SK-N-SH treated with all-trans-retinoic acid at 6 μM for 48 hours (cell line): ENCODE measurements at regions not wholly inside any gene's neighbourhood (a gene's known extent, or its start where the extent isn't known, plus 50 kb on each side); places are given as distances from the start of the nearest gene placed in this dataset.

ENCODE experiments used
- ATAC-seq: fragments of 200-7000 bp; cut with Tn5 transposase; 3 replicates; pipeline ENCODE4 v1.9.1; 2020; ENCODE audit warnings: mild to moderate bottlenecking, moderate library complexity
- ARNTL ChIP-seq: fragments of 450-650 bp; formaldehyde crosslinking; IDR thresholded peaks from 2 replicates; pipeline ENCODE4 v1.5.0; 2020; ENCODE audit warnings: low read depth, mild to moderate bottlenecking, moderate library complexity, borderline replicate concordance
- BACH2 ChIP-seq: fragments of 250-450 bp; sonication (Bioruptor Pico); IDR thresholded peaks from 2 replicates; pipeline ENCODE4 v1.9.0; 2021; ENCODE audit warnings: mild to moderate bottlenecking, borderline replicate concordance
- CREB5 ChIP-seq: fragments of 250-450 bp; sonication (Bioruptor Pico); IDR thresholded peaks from 2 replicates; pipeline ENCODE4 v1.5.1; 2020; ENCODE audit warnings: low read depth, mild to moderate bottlenecking, moderate library complexity
- CSRNP3 ChIP-seq: fragments of 250-450 bp; sonication (Bioruptor Pico); IDR thresholded peaks from 2 replicates; pipeline ENCODE4 v1.5.1; 2021; ENCODE audit warnings: mild to moderate bottlenecking, moderate library complexity
- ESRRG ChIP-seq: fragments of 250-450 bp; sonication (Bioruptor Pico); IDR thresholded peaks from 2 replicates; pipeline ENCODE4 v1.6.1; 2021; ENCODE audit warnings: mild to moderate bottlenecking
- GLIS3 ChIP-seq: fragments of 250-450 bp; sonication (Bioruptor Pico); IDR thresholded peaks from 2 replicates; pipeline ENCODE4 v1.5.0; 2020; ENCODE audit warnings: mild to moderate bottlenecking, moderate library complexity
- ISL1 ChIP-seq: fragments of 250-450 bp; sonication (Bioruptor Pico); IDR thresholded peaks from 2 replicates; pipeline ENCODE4 v2.1.2; 2022; ENCODE audit warnings: mild to moderate bottlenecking, moderate library complexity
- PATZ1 ChIP-seq: fragments of 250-450 bp; sonication (Bioruptor Pico); IDR thresholded peaks from 2 replicates; pipeline ENCODE4 v1.8.0; 2020; ENCODE audit warnings: mild to moderate bottlenecking, moderate library complexity, borderline replicate concordance
- POU6F1 ChIP-seq: fragments of 250-450 bp; sonication (Bioruptor Pico); IDR thresholded peaks from 2 replicates; pipeline ENCODE4 v1.8.0; 2021; ENCODE audit warnings: low read depth, mild to moderate bottlenecking, moderate library complexity, borderline replicate concordance
- PPARA ChIP-seq: fragments of 250-450 bp; sonication (Bioruptor Pico); IDR thresholded peaks from 2 replicates; pipeline ENCODE4 v1.5.0; 2020; ENCODE audit warnings: mild to moderate bottlenecking, borderline replicate concordance
- RARB ChIP-seq: fragments of 250-450 bp; sonication (Bioruptor Pico); IDR thresholded peaks from 2 replicates; pipeline ENCODE4 v1.8.0; 2021; ENCODE audit warnings: mild to moderate bottlenecking, moderate library complexity
- SNAI2 ChIP-seq: fragments of 250-450 bp; sonication (Bioruptor Pico); IDR thresholded peaks from 2 replicates; pipeline ENCODE4 v1.5.0; 2020; ENCODE audit warnings: mild to moderate bottlenecking, moderate library complexity
- TSHZ2 ChIP-seq: fragments of 250-450 bp; sonication (Bioruptor Pico); IDR thresholded peaks from 2 replicates; pipeline ENCODE4 v1.5.0; 2020; ENCODE audit warnings: mild to moderate bottlenecking, moderate library complexity
- ZC3H10 ChIP-seq: fragments of 250-450 bp; sonication (Bioruptor Pico); IDR thresholded peaks from 2 replicates; pipeline ENCODE4 v1.5.1; 2021; ENCODE audit warnings: mild to moderate bottlenecking, moderate library complexity
- ZFP3 ChIP-seq: fragments of 250-450 bp; sonication (Bioruptor Pico); IDR thresholded peaks from 2 replicates; pipeline ENCODE4 v1.5.0; 2020; ENCODE audit warnings: mild to moderate bottlenecking, moderate library complexity
- ZFP30 ChIP-seq: fragments of 450-650 bp; formaldehyde crosslinking; IDR thresholded peaks from 2 replicates; pipeline ENCODE4 v1.5.0; 2022; ENCODE audit warnings: mild to moderate bottlenecking, moderate library complexity
- ZNF565 ChIP-seq: fragments of 450-650 bp; formaldehyde crosslinking; conservative IDR thresholded peaks from 2 replicates; pipeline ENCODE4 v1.5.0; 2020; ENCODE audit warnings: low read depth, mild to moderate bottlenecking, moderate library complexity
- ZNF70 ChIP-seq: fragments of 450-650 bp; formaldehyde crosslinking; IDR thresholded peaks from 2 replicates; pipeline ENCODE4 v1.5.0; 2020; ENCODE audit warnings: mild to moderate bottlenecking, moderate library complexity
- ZNF8 ChIP-seq: fragments of 450-650 bp; formaldehyde crosslinking; IDR thresholded peaks from 2 replicates; pipeline ENCODE4 v1.5.0; 2020; ENCODE audit warnings: mild to moderate bottlenecking, moderate library complexity

GRCh38 chr12:41917181-41917580, 227.5 kb downstream of the GXYLT1 start (continued):
- TF ChIP-seq TSHZ2 (CRISPR knock-in tag) (no peak), GLIS3 (CRISPR knock-in tag) (no peak), ZC3H10 (no peak), SNAI2 (CRISPR knock-in tag) (no peak), ZNF70 (CRISPR knock-in tag) (no peak), ISL1 (CRISPR knock-in tag) (no peak)

GRCh38 chr12:41910578-41911320, 233.9 kb downstream of the GXYLT1 start:
- ATAC-seq = no peak
- TF ChIP-seq PATZ1 = no peak
- no peak for TF ChIP-seq ZNF8 (CRISPR knock-in tag)
- TF ChIP-seq ZNF70 (CRISPR knock-in tag) = no peak
- no peak for TF ChIP-seq TSHZ2 (CRISPR knock-in tag)

GRCh38 chr12:41908206-41908605, 236.5 kb downstream of the GXYLT1 start:
- TF ChIP-seq SNAI2 (CRISPR knock-in tag) (no peak), GLIS3 (CRISPR knock-in tag) (no peak), ZFP30 (no peak), ZNF8 (CRISPR knock-in tag) (no peak), POU6F1 (no peak), BACH2 (no peak), ZNF70 (CRISPR knock-in tag) (no peak), TSHZ2 (CRISPR knock-in tag) (no peak), ZFP3 (CRISPR knock-in tag) (no peak), RARB (no peak), PATZ1 (no peak), PPARA (CRISPR knock-in tag) (no peak), ZNF565 (no peak), ZC3H10 (no peak), ESRRG (CRISPR knock-in tag) (no peak), CREB5 (CRISPR knock-in tag) (no peak), ARNTL (CRISPR knock-in tag) (no peak), CSRNP3 (CRISPR knock-in tag) (no peak)
- no peak for ATAC-seq
